Endothelial cell (in vitro differentiated cells): ENCODE measurements at regions not wholly inside any gene's neighbourhood (a gene's known extent, or its start where the extent isn't known, plus 50 kb on each side); places are given as distances from the start of the nearest gene placed in this dataset.
A peak's percentile ranks its signal among the peaks of the same experiment; 100 is the strongest.

Experiments used
- DNase-seq: peaks from one replicate; pipeline ENCODE4 v3.0.0; 2021; ENCODE audit warnings: low spot score
- H3K27ac Mint-ChIP-seq: one replicate; pipeline ENCODE4 v1.8.0; 2021; ENCODE audit warnings: mixed read lengths, inconsistent platforms; ENCODE audit not compliant: unreplicated experiment
- H3K27me3 Mint-ChIP-seq: one replicate; pipeline ENCODE4 v1.8.0; 2021; ENCODE audit warnings: mild to moderate bottlenecking, moderate library complexity, mixed read lengths, inconsistent platforms; ENCODE audit not compliant: unreplicated experiment
- H3K36me3 Mint-ChIP-seq: one replicate; pipeline ENCODE4 v1.8.0; 2021; ENCODE audit warnings: mild to moderate bottlenecking, low read depth, mixed read lengths, inconsistent platforms; ENCODE audit not compliant: unreplicated experiment
- H3K4me1 Mint-ChIP-seq: one replicate; pipeline ENCODE4 v1.8.0; 2021; ENCODE audit warnings: mild to moderate bottlenecking, mixed read lengths, inconsistent platforms; ENCODE audit not compliant: unreplicated experiment
- H3K4me3 Mint-ChIP-seq: one replicate; pipeline ENCODE4 v1.8.0; 2021; ENCODE audit warnings: mild to moderate bottlenecking, mixed read lengths, inconsistent platforms; ENCODE audit not compliant: unreplicated experiment
- H3K9me3 Mint-ChIP-seq: one replicate; pipeline ENCODE4 v1.8.0; 2021; ENCODE audit warnings: mixed read lengths, inconsistent platforms; ENCODE audit not compliant: unreplicated experiment
- CTCF ChIP-seq: fragments of 200-600 bp; sonication (generic); IDR thresholded peaks from one replicate; pipeline ENCODE4 v1.5.0; 2021; ENCODE audit warnings: antibody characterized with exemption; ENCODE audit not compliant: unreplicated experiment

GRCh38 chr13:31053896-31054295, 107.8 kb downstream of the HSPH1 start:
- no peak for TF ChIP-seq CTCF
- H3K27me3 Mint-ChIP-seq: peaks cover 3% of the 10 kb centered on the region
- no peak for DNase-seq

GRCh38 chr13:31053091-31053490, 108.6 kb downstream of the HSPH1 start:
- H3K4me3 Mint-ChIP-seq: no peak overlapping the region
- no peak for DNase-seq
- no peak for TF ChIP-seq CTCF
- no peaks in the 10 kb centered on the region for H3K36me3 Mint-ChIP-seq
- H3K4me1 Mint-ChIP-seq: peaks cover 6% of the 10 kb centered on the region
- peaks cover 3% of the 10 kb centered on the region for H3K27me3 Mint-ChIP-seq
- H3K27ac Mint-ChIP-seq: no peak overlapping the region
- H3K9me3 Mint-ChIP-seq: no peaks in the 10 kb centered on the region

More at GRCh38 chr13:31053896-31054295, 107.8 kb downstream of the HSPH1 start:
- peaks cover 6% of the 10 kb centered on the region for H3K4me1 Mint-ChIP-seq
- H3K27ac Mint-ChIP-seq: no peak overlapping the region
- H3K9me3 Mint-ChIP-seq: no peaks in the 10 kb centered on the region
- no peaks in the 10 kb centered on the region for H3K36me3 Mint-ChIP-seq
- no peak overlapping the region for H3K4me3 Mint-ChIP-seq

- H3K27me3 Mint-ChIP-seq: peaks cover 3% of the 10 kb centered on the region
- H3K27ac Mint-ChIP-seq: no peak overlapping the region
- peaks cover 6% of the 10 kb centered on the region for H3K4me1 Mint-ChIP-seq
- H3K36me3 Mint-ChIP-seq: no peaks in the 10 kb centered on the region
- no peak for TF ChIP-seq CTCF
- no peaks in the 10 kb centered on the region for H3K9me3 Mint-ChIP-seq
- H3K4me3 Mint-ChIP-seq: no peak overlapping the region
- no peak for DNase-seq
These were observed 109.2 kb downstream of the HSPH1 start for GRCh38 chr13:31052478-31052877.

GRCh38 chr13:31051999-31052398, 109.7 kb downstream of the HSPH1 start:
- Mint-ChIP-seq H3K9me3 (no peaks in the 10 kb centered on the region), H3K27me3 (peaks cover 3% of the 10 kb centered on the region), H3K4me3 (no peak overlapping the region), H3K27ac (no peak overlapping the region), H3K36me3 (no peaks in the 10 kb centered on the region), H3K4me1 (peaks cover 6% of the 10 kb centered on the region)
- no peak for TF ChIP-seq CTCF
- DNase-seq: peak; percentile 19

GRCh38 chr13:31050486-31051400, 111.0 kb downstream of the HSPH1 start:
- H3K27ac Mint-ChIP-seq: no peak overlapping the region
- H3K27me3 Mint-ChIP-seq: peaks cover 3% of the 10 kb centered on the region
- DNase-seq: no peak
- H3K36me3 Mint-ChIP-seq: no peaks in the 10 kb centered on the region
- H3K4me1 Mint-ChIP-seq: peaks cover 3% of the 10 kb centered on the region
- H3K4me3 Mint-ChIP-seq: no peak overlapping the region
- no peak for TF ChIP-seq CTCF
- H3K9me3 Mint-ChIP-seq: no peaks in the 10 kb centered on the region
